ENCODE measurements at regions not wholly inside any gene's neighbourhood (a gene's known extent, or its start where the extent isn't known, plus 50 kb on each side); places are given as distances from the start of the nearest gene placed in this dataset.

GRCh38 chr12:24535334-24536069 is 413.4 kb downstream of the BCAT1 start:
- TF ChIP-seq CTCF (IDR thresholded peaks at IDR 0.05) = no peak
- no peak for TF ChIP-seq EZH2 (IDR thresholded peaks at IDR 0.05; ENCODE audit: borderline replicate concordance, insufficient read depth, low read depth, low read length, poor library complexity, severe bottlenecking)
